Astrocyte (in vitro differentiated cells and primary cell): ENCODE measurements at regions not wholly inside any gene's neighbourhood (a gene's known extent, or its start where the extent isn't known, plus 50 kb on each side); places are given as distances from the start of the nearest gene placed in this dataset.
A peak's percentile ranks its signal among the peaks of the same experiment; 100 is the strongest.
"Not testable (repeated sequence)": the region's sequence is repeated elsewhere in the genome, so short reads cannot be mapped to it uniquely, and the experiment has no call there.

ENCODE experiments used
- DNase-seq: peaks from one replicate; pipeline ENCODE4 v3.0.0-alpha.2; 2010; ENCODE audit warnings: low read depth
- FAIRE-seq: peaks from 2 replicates; lab custom pipeline; 2011; peaks lifted over from hg19 to GRCh38; lab: Jason Lieb, UNC
- H2AFZ ChIP-seq: 2 replicates; pipeline ENCODE4 v1.6.0; 2012; ENCODE audit warnings: low read depth, low read length, inconsistent platforms
- H3K27ac ChIP-seq: 2 replicates; pipeline ENCODE4 v1.5.1; 2011; ENCODE audit warnings: low read depth, low read length, inconsistent platforms
- H3K27me3 ChIP-seq: 2 replicates; pipeline ENCODE4 v1.6.0; 2011; ENCODE audit warnings: low read length, inconsistent platforms; ENCODE audit not compliant: insufficient read depth
- H3K36me3 ChIP-seq: 2 replicates; pipeline ENCODE4 v1.5.1; 2011; ENCODE audit warnings: low read length, inconsistent platforms; ENCODE audit not compliant: insufficient read depth
- H3K4me1 ChIP-seq: 2 replicates; pipeline ENCODE4 v1.5.1; 2011; ENCODE audit warnings: low read length, inconsistent platforms; ENCODE audit not compliant: insufficient read depth
- H3K4me2 ChIP-seq: 2 replicates; pipeline ENCODE4 v1.6.0; 2012; ENCODE audit warnings: low read length, inconsistent platforms
- H3K4me3 ChIP-seq: 2 replicates; pipeline ENCODE4 v1.5.1; 2011; ENCODE audit warnings: low read depth, mild to moderate bottlenecking, low read length, inconsistent platforms; ENCODE audit not compliant: insufficient read depth
- H3K79me2 ChIP-seq: 2 replicates; pipeline ENCODE4 v1.6.0; 2012; ENCODE audit warnings: mild to moderate bottlenecking, low read length, inconsistent platforms; ENCODE audit not compliant: insufficient read depth
- H3K9ac ChIP-seq: 2 replicates; pipeline ENCODE4 v1.6.0; 2012; ENCODE audit warnings: mild to moderate bottlenecking, low read length, inconsistent platforms
- H3K9me3 ChIP-seq: 2 replicates; pipeline ENCODE4 v1.5.1; 2012; ENCODE audit warnings: low read depth, mild to moderate bottlenecking, low read length, inconsistent platforms; ENCODE audit not compliant: insufficient read depth
- H4K20me1 ChIP-seq: 2 replicates; pipeline ENCODE4 v1.6.0; 2012; ENCODE audit warnings: low read length, inconsistent platforms; ENCODE audit not compliant: insufficient read depth
- H3K27ac Mint-ChIP-seq: one replicate; pipeline ENCODE4 v1.8.0; 2021; ENCODE audit warnings: mild to moderate bottlenecking, mixed read lengths; ENCODE audit not compliant: unreplicated experiment
- H3K27me3 Mint-ChIP-seq: one replicate; pipeline ENCODE4 v1.8.0; 2021; ENCODE audit warnings: low read depth, mixed read lengths; ENCODE audit not compliant: unreplicated experiment
- H3K36me3 Mint-ChIP-seq: one replicate; pipeline ENCODE4 v1.8.0; 2021; ENCODE audit warnings: low read depth, mixed read lengths; ENCODE audit not compliant: unreplicated experiment
- H3K4me1 Mint-ChIP-seq: one replicate; pipeline ENCODE4 v1.8.0; 2021; ENCODE audit warnings: low read depth, mixed read lengths; ENCODE audit not compliant: unreplicated experiment
- H3K4me3 Mint-ChIP-seq: one replicate; pipeline ENCODE4 v1.8.0; 2021; ENCODE audit warnings: mild to moderate bottlenecking, moderate library complexity, mixed read lengths; ENCODE audit not compliant: unreplicated experiment
- H3K9me3 Mint-ChIP-seq: one replicate; pipeline ENCODE4 v1.8.0; 2021; ENCODE audit warnings: mild to moderate bottlenecking, mixed read lengths; ENCODE audit not compliant: unreplicated experiment

DNA sequence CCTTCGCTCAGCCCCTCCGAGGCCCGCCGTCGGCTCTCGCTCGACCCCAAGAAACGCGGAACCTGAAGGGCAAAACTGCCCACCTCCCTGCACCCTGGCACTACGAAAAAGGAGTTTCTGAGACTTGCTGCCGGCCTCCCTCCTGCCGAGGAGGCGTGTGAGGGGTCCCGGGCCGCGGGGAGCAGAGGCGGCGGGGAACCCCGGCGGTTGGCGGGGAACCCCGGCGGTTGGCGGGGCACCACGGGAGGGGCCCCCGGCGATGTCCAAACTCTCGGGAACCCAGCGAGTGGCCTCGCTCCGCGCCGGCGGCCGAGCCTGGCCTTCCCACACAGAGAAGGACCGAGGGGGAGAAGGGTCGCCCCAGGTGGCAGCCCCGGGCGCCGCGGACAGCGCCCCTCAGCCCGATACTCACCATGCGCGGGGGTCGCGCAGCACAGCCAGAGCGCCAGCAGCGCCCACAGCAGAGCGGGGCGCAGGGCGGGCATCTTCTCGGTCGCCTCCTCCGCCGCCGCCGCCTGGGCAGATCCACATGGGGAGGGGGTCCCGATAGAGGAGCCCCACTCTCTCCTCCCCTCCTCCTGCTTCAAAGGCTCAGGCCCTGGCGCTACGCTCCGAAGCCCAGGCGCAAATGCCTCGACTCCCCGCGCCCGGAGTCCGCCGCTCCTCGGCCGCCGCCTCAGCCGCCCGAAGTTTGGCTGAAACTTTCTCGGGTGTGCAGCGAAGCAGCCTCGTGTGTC, 69.4 kb upstream of the NUDT4B start:
- not testable (repeated sequence) for H3K36me3 ChIP-seq, H3K36me3 Mint-ChIP-seq, H3K9me3 Mint-ChIP-seq, H3K27ac Mint-ChIP-seq, H3K4me1 Mint-ChIP-seq, H3K79me2 ChIP-seq, DNase-seq, H3K27me3 Mint-ChIP-seq, H3K27ac ChIP-seq, H2AFZ ChIP-seq, H4K20me1 ChIP-seq, H3K9me3 ChIP-seq, H3K27me3 ChIP-seq, H3K4me1 ChIP-seq, FAIRE-seq
- H3K4me3 Mint-ChIP-seq, result peak overlapping the region; percentile 69
- Histone ChIP-seq H3K4me2 (peak overlapping the region; percentile 48), H3K4me3 (peak overlapping the region; percentile 46), H3K9ac (peak overlapping the region; percentile 54)

DNA sequence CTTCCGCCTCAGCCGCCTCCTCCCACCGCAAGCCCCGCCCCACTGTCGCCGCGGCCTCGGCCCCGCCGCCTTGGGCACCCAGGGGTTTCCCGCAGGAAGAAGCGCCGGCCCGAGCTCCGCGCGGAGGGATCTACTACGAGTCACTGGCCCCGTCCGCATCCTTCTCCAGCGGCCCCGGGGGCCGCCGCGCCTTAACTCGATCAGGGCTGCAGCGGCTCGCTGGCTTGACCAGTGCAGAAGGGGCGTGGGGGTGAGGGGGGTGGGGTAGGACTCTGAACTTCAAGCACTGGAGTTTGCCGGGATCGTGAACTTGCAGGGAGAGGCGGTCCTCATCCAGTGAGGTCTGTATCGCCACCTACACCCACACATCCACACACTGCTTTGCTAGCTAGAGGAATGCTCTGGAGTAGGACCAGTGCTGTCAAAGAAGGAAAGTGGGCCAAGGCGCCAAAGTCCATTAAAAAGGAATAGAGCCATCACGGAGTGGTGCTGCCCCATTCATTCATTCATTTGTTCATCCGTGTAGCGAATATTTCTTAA, 68.7 kb upstream of the NUDT4B start:
- peak overlapping the region; percentile 69 for H3K4me3 Mint-ChIP-seq
- not testable (repeated sequence) for DNase-seq, H3K4me1 Mint-ChIP-seq, FAIRE-seq, H3K36me3 Mint-ChIP-seq, H3K27ac ChIP-seq, H3K27me3 ChIP-seq, H3K9ac ChIP-seq, H3K9me3 ChIP-seq, H3K36me3 ChIP-seq, H3K27ac Mint-ChIP-seq, H3K4me1 ChIP-seq, H2AFZ ChIP-seq, H3K9me3 Mint-ChIP-seq, H4K20me1 ChIP-seq, H3K27me3 Mint-ChIP-seq, H3K79me2 ChIP-seq
- H3K4me3 ChIP-seq, result peak overlapping the region; percentile 46
- H3K4me2 ChIP-seq, result peak overlapping the region; percentile 48

- not testable (repeated sequence) for H3K36me3 Mint-ChIP-seq, H3K9me3 ChIP-seq, H3K4me1 ChIP-seq, H2AFZ ChIP-seq, H3K27me3 Mint-ChIP-seq, H4K20me1 ChIP-seq, H3K36me3 ChIP-seq, H3K27me3 ChIP-seq, H3K9me3 Mint-ChIP-seq, DNase-seq, H3K27ac ChIP-seq, H3K9ac ChIP-seq, H3K4me2 ChIP-seq, H3K4me3 Mint-ChIP-seq, H3K27ac Mint-ChIP-seq, H3K4me1 Mint-ChIP-seq, H3K4me3 ChIP-seq, FAIRE-seq, H3K79me2 ChIP-seq
These were observed 61.8 kb upstream of the NUDT4B start for GRCh38 chr1:148686735-148687134.

DNA sequence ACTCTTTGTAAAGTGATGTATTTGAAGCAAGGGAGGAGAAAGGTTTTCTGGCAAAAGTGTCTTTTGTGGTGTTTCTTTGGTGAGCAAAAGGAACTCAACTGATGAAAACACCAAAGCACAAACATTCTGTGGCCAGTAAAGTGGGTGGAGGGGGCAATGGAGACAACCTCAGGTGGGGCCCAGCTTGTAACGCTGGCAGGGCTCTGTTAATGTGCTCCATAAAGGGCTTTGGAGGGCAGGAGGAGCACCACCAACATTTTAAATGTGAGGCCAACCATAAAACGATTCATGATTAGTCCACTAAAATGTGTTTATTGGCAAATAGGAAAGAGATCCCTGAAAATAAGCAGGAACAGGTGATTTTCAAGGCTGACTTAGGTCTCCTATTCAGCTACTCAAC, 61.2 kb upstream of the NUDT4B start:
- FAIRE-seq, H3K4me2 ChIP-seq, H3K4me3 ChIP-seq, H3K9ac ChIP-seq, H3K4me3 Mint-ChIP-seq, H3K79me2 ChIP-seq, H3K4me1 ChIP-seq, H3K27ac Mint-ChIP-seq, H3K27me3 Mint-ChIP-seq, H3K4me1 Mint-ChIP-seq, H3K36me3 ChIP-seq, H3K9me3 ChIP-seq, H4K20me1 ChIP-seq, H3K36me3 Mint-ChIP-seq, H3K27me3 ChIP-seq, H3K9me3 Mint-ChIP-seq, H2AFZ ChIP-seq, H3K27ac ChIP-seq, DNase-seq: not testable (repeated sequence)
